ENCODE measurements at regions not wholly inside any gene's neighbourhood (a gene's known extent, or its start where the extent isn't known, plus 50 kb on each side); places are given as distances from the start of the nearest gene placed in this dataset.
"Not testable (repeated sequence)": the region's sequence is repeated elsewhere in the genome, so short reads cannot be mapped to it uniquely, and the experiment has no call there.

DNA sequence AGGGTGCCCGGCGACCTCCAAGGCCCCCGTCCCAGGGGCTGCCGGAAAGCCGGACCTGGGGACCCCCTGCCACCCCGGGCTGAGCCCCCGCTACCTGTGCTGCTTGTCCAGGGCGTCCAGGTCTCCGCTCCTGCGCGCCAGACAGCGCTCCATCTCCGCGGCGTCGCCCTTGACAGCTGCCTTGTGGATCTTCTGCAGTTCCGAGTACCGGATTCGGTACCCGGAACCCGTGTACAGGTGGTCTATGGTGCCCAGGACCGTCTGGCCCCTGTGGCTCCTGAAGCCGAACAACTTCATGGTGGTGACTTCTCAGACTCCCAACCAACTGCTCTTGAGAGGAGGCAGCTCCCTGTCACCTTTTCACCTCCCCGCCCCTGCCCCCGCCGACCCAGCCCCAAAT, 231.1 kb downstream of the LIPI start:
- H3K4ac ChIP-seq (ENCODE audit: low read depth, low read length); H3K56ac ChIP-seq (ENCODE audit: insufficient read length, low read depth, low read length); H3K4me2 ChIP-seq (ENCODE audit: insufficient read depth, insufficient read length, low read length); H4K5ac ChIP-seq (ENCODE audit: insufficient read length, low read depth, low read length); H3K4me1 ChIP-seq (ENCODE audit: insufficient read depth, low read length); H3K27me3 ChIP-seq (ENCODE audit: insufficient read depth, low read length); H3K23me2 ChIP-seq (ENCODE audit: insufficient read length, low read depth, low read length, poor library complexity, severe bottlenecking); H2BK20ac ChIP-seq (ENCODE audit: low read depth, low read length, poor library complexity, severe bottlenecking); H2AFZ ChIP-seq (ENCODE audit: low read length); H3K4me1 Mint-ChIP-seq; H3K27ac ChIP-seq (ENCODE audit: insufficient read length, low read depth, low read length); H3K9me3 ChIP-seq (ENCODE audit: control insufficient read depth, low read depth, low read length); H3K18ac ChIP-seq (ENCODE audit: insufficient read length, low read depth, low read length); H3K79me2 ChIP-seq (ENCODE audit: insufficient read depth, low read length); H2AK5ac ChIP-seq (ENCODE audit: insufficient read length, low read length); H3T11ph ChIP-seq (ENCODE audit: low read length); H2BK120ac ChIP-seq (ENCODE audit: low read depth, low read length, poor library complexity, severe bottlenecking); H4K91ac ChIP-seq (ENCODE audit: insufficient read length, low read depth, low read length); H2BK5ac ChIP-seq (ENCODE audit: insufficient read length, low read length); H3K27ac Mint-ChIP-seq; H3K27me3 Mint-ChIP-seq (ENCODE audit: low read depth); H3K79me1 ChIP-seq (ENCODE audit: insufficient read depth, low read depth, low read length, poor library complexity, severe bottlenecking); H3K9ac ChIP-seq (ENCODE audit: extremely low read depth, insufficient read length, low read length); H3K4me3 Mint-ChIP-seq; H2BK15ac ChIP-seq (ENCODE audit: low read depth, low read length); H4K20me1 ChIP-seq (ENCODE audit: control insufficient read depth, insufficient read depth, insufficient read length); H3K14ac ChIP-seq (ENCODE audit: insufficient read depth, low read length); H4K8ac ChIP-seq (replicated peaks; ENCODE audit: insufficient read length, low read depth, low read length); H3K36me3 Mint-ChIP-seq (ENCODE audit: insufficient read depth in 1 of 3, low read depth in 3 of 3); H2BK12ac ChIP-seq (ENCODE audit: insufficient read length, low read depth, low read length); H3K23ac ChIP-seq (ENCODE audit: insufficient read length, low read depth, low read length); DNase-seq: not testable (repeated sequence)
- H3K9me3 Mint-ChIP-seq, result peaks cover 32 to 45% of the 10 kb centered on the region in 2 experiments
- no CpG with 5 or more reads among the region's 26 CpGs for WGBS (ENCODE audit: extremely low coverage, insufficient read length, low lambda C conversion rate)

DNA sequence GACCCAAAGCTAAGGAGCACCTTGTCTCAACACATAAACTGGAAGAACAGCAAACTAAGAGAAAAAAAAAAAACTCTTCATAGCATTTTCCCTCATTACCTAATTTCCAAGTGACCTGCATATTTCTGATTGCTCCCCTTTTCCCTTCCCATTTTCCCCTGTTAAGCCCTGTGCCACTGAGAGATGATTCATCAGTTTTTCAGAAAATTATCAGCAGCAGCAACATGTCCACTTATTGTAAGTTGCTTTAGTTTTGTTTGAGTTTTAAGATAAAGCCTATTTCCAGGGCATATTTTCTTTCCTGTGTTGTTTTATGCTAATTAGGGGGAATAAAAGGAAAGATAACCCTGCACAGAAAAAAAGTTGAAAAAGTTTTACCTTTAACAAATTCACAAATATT, 236.2 kb downstream of the LIPI start:
- H4K20me1 ChIP-seq (ENCODE audit: control insufficient read depth, insufficient read depth, insufficient read length); H3K4me2 ChIP-seq (ENCODE audit: insufficient read depth, insufficient read length, low read length): not testable (repeated sequence)

More for the DNA sequence above, 236.2 kb downstream of the LIPI start:
- H3K14ac ChIP-seq (ENCODE audit: insufficient read depth, low read length); H3K4me3 Mint-ChIP-seq; H2AK5ac ChIP-seq (ENCODE audit: insufficient read length, low read length); H3K4me1 ChIP-seq (ENCODE audit: insufficient read depth, low read length); H3K23ac ChIP-seq (ENCODE audit: insufficient read length, low read depth, low read length); H3K4me1 Mint-ChIP-seq; H3K79me1 ChIP-seq (ENCODE audit: insufficient read depth, low read depth, low read length, poor library complexity, severe bottlenecking); H3K56ac ChIP-seq (ENCODE audit: insufficient read length, low read depth, low read length); H3K23me2 ChIP-seq (ENCODE audit: insufficient read length, low read depth, low read length, poor library complexity, severe bottlenecking); H2BK5ac ChIP-seq (ENCODE audit: insufficient read length, low read length); DNase-seq; H3K27ac ChIP-seq (ENCODE audit: insufficient read length, low read depth, low read length); H3K27me3 ChIP-seq (ENCODE audit: insufficient read depth, low read length); H2BK15ac ChIP-seq (ENCODE audit: low read depth, low read length); H2BK12ac ChIP-seq (ENCODE audit: insufficient read length, low read depth, low read length); H3K9ac ChIP-seq (ENCODE audit: extremely low read depth, insufficient read length, low read length); H3K18ac ChIP-seq (ENCODE audit: insufficient read length, low read depth, low read length); H3K27ac Mint-ChIP-seq; H3K79me2 ChIP-seq (ENCODE audit: insufficient read depth, low read length); H4K8ac ChIP-seq (replicated peaks; ENCODE audit: insufficient read length, low read depth, low read length); H3K36me3 Mint-ChIP-seq (ENCODE audit: insufficient read depth in 1 of 3, low read depth in 3 of 3); H3T11ph ChIP-seq (ENCODE audit: low read length); H2AFZ ChIP-seq (ENCODE audit: low read length); H2BK120ac ChIP-seq (ENCODE audit: low read depth, low read length, poor library complexity, severe bottlenecking); H3K9me3 ChIP-seq (ENCODE audit: control insufficient read depth, low read depth, low read length); H2BK20ac ChIP-seq (ENCODE audit: low read depth, low read length, poor library complexity, severe bottlenecking); H3K27me3 Mint-ChIP-seq (ENCODE audit: low read depth); H4K91ac ChIP-seq (ENCODE audit: insufficient read length, low read depth, low read length); H4K5ac ChIP-seq (ENCODE audit: insufficient read length, low read depth, low read length); H3K4ac ChIP-seq (ENCODE audit: low read depth, low read length): not testable (repeated sequence)
- peaks cover 26 to 31% of the 10 kb centered on the region in 2 experiments for H3K9me3 Mint-ChIP-seq

Measured in H9 (cell line).